Activated B cell treated with CpG ODN at 0.5 μM for 24 hours (primary cell): ENCODE measurements at regions not wholly inside any gene's neighbourhood (a gene's known extent, or its start where the extent isn't known, plus 50 kb on each side); places are given as distances from the start of the nearest gene placed in this dataset.

Experiments
- ATAC-seq: fragments of 200-7000 bp; cut with Tn5 transposase; one replicate; pipeline ENCODE4 v1.10.0; 2021; ENCODE audit warnings: low read depth, mild to moderate bottlenecking, moderate library complexity
- CTCF ChIA-PET: fragments of 350-600 bp; sonication (Branson Sonifier 250); formaldehyde crosslinking; loops from one replicate; lab custom pipeline; 2021; ENCODE audit warnings: antibody characterized with exemption; lab: Charles Lee
- POLR2A ChIA-PET: fragments of 350-600 bp; sonication (Branson Sonifier 250); formaldehyde crosslinking; loops from one replicate; lab custom pipeline; 2021; ENCODE audit warnings: antibody characterized with exemption; lab: Charles Lee
- DNase-seq: peaks from one replicate; pipeline ENCODE4 v3.0.0; 2022
- H3K27ac Mint-ChIP-seq: one replicate; pipeline ENCODE4 v1.8.0; 2020; ENCODE audit warnings: mixed read lengths
- H3K27me3 Mint-ChIP-seq: one replicate; pipeline ENCODE4 v1.8.0; 2021; ENCODE audit warnings: mixed read lengths
- H3K36me3 Mint-ChIP-seq: one replicate; pipeline ENCODE4 v1.8.0; 2021; ENCODE audit warnings: low read depth, mixed read lengths
- H3K4me1 Mint-ChIP-seq: one replicate; pipeline ENCODE4 v1.8.0; 2021; ENCODE audit warnings: mixed read lengths
- H3K4me3 Mint-ChIP-seq: one replicate; pipeline ENCODE4 v1.8.0; 2020; ENCODE audit warnings: mild to moderate bottlenecking, mixed read lengths
- H3K9me3 Mint-ChIP-seq: one replicate; pipeline ENCODE4 v1.8.0; 2020; ENCODE audit warnings: mixed read lengths
- CTCF ChIP-seq: fragments of 200-600 bp; IDR thresholded peaks from one replicate; pipeline ENCODE4 v1.8.0; 2022; ENCODE audit warnings: antibody characterized with exemption, mild to moderate bottlenecking
- intact Hi-C: fragments of 100-400 bp; cut with micrococcal nuclease; formaldehyde crosslinking; loops from one replicate; pipeline ENCODE4 v1.15.1; 2024

- Mint-ChIP-seq H3K9me3 (no peaks in the 10 kb centered on the region), H3K4me1 (no peaks in the 10 kb centered on the region), H3K4me3 (no peak overlapping the region), H3K27ac (no peak overlapping the region), H3K27me3 (no peaks in the 10 kb centered on the region), H3K36me3 (no peaks in the 10 kb centered on the region)
- ATAC-seq (no peak), DNase-seq (no peak)
- ChIA-PET CTCF (no interaction called here), POLR2A (no interaction called here)
- no peak for TF ChIP-seq CTCF
- intact Hi-C loops = no loop called here
These were observed 1575.6 kb downstream of the NCAM2 start for GRCh38 chr21:22573834-22574233.

GRCh38 chr21:22575165-22575584 is 1577.0 kb downstream of the NCAM2 start:
- H3K4me1 Mint-ChIP-seq = no peaks in the 10 kb centered on the region

GRCh38 chr21:22579741-22580140 is 1581.5 kb downstream of the NCAM2 start:
- no peaks in the 10 kb centered on the region for H3K36me3 Mint-ChIP-seq
- ChIA-PET CTCF (no interaction called here), POLR2A (no interaction called here)
- no peaks in the 10 kb centered on the region for H3K27me3 Mint-ChIP-seq
- no peak overlapping the region for H3K4me3 Mint-ChIP-seq
- DNase-seq (no peak), ATAC-seq (no peak)
- H3K4me1 Mint-ChIP-seq = no peaks in the 10 kb centered on the region
- TF ChIP-seq CTCF = no peak
- intact Hi-C loops = no loop called here
- H3K9me3 Mint-ChIP-seq = no peaks in the 10 kb centered on the region
- H3K27ac Mint-ChIP-seq = no peak overlapping the region

More at GRCh38 chr21:22575165-22575584, 1577.0 kb downstream of the NCAM2 start:
- H3K27ac Mint-ChIP-seq = no peak overlapping the region
- H3K9me3 Mint-ChIP-seq = no peaks in the 10 kb centered on the region
- no peaks in the 10 kb centered on the region for H3K27me3 Mint-ChIP-seq
- DNase-seq (no peak), ATAC-seq (peak; percentile 25)
- ChIA-PET CTCF (no interaction called here), POLR2A (no interaction called here)
- no peak for TF ChIP-seq CTCF
- no peak overlapping the region for H3K4me3 Mint-ChIP-seq
- H3K36me3 Mint-ChIP-seq = no peaks in the 10 kb centered on the region
- intact Hi-C loops = no loop called here

- Mint-ChIP-seq H3K36me3 (no peaks in the 10 kb centered on the region), H3K27ac (no peak overlapping the region), H3K27me3 (no peaks in the 10 kb centered on the region), H3K4me1 (peaks cover 4% of the 10 kb centered on the region), H3K4me3 (no peak overlapping the region), H3K9me3 (peaks cover 4% of the 10 kb centered on the region)
- ChIA-PET CTCF (no interaction called here), POLR2A (no interaction called here)
- no peak for DNase-seq
- ATAC-seq = no peak
- TF ChIP-seq CTCF = no peak
- intact Hi-C loops = no loop called here
These were observed 1583.8 kb downstream of the NCAM2 start for GRCh38 chr21:22582026-22582425.

GRCh38 chr21:22584308-22584707 is 1586.1 kb downstream of the NCAM2 start:
- H3K4me1 Mint-ChIP-seq = peaks cover 4% of the 10 kb centered on the region
- H3K9me3 Mint-ChIP-seq = peaks cover 4% of the 10 kb centered on the region
- H3K27me3 Mint-ChIP-seq = no peaks in the 10 kb centered on the region
- no peak overlapping the region for H3K27ac Mint-ChIP-seq
- no peak for TF ChIP-seq CTCF
- H3K36me3 Mint-ChIP-seq = no peaks in the 10 kb centered on the region
- DNase-seq (no peak), ATAC-seq (no peak)
- H3K4me3 Mint-ChIP-seq = no peak overlapping the region
- ChIA-PET POLR2A (no interaction called here), CTCF (no interaction called here)
- intact Hi-C loops = no loop called here
